ENCODE measurements at regions not wholly inside any gene's neighbourhood (a gene's known extent, or its start where the extent isn't known, plus 50 kb on each side); places are given as distances from the start of the nearest gene placed in this dataset.
A peak's percentile ranks its signal among the peaks of the same experiment; 100 is the strongest.

DNA sequence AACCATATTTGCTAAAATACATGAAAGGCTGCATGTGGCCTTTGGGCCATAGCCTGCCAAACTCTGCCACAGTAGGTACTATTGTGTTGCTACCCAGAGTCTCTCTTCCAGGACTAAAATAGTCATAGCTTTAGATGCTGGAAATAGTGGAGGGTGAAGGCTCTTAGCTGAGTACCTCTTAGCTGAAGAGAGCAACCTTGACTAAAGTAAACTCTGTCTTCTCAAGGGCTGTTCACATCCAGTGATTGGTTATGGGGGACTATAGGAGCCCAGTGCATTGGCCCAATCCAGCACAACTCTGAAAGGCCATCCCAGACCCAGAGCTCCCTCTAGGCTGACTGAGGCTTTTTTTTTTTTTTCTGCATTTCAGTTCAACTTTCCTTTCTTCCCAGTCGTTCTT lies 117.8 kb upstream of the ACP3 start:
- in situ Hi-C loops (cut with HindIII; ENCODE audit: low sequenced_read_pairs): no loop called here
- TF ChIP-seq, protein P1, sequence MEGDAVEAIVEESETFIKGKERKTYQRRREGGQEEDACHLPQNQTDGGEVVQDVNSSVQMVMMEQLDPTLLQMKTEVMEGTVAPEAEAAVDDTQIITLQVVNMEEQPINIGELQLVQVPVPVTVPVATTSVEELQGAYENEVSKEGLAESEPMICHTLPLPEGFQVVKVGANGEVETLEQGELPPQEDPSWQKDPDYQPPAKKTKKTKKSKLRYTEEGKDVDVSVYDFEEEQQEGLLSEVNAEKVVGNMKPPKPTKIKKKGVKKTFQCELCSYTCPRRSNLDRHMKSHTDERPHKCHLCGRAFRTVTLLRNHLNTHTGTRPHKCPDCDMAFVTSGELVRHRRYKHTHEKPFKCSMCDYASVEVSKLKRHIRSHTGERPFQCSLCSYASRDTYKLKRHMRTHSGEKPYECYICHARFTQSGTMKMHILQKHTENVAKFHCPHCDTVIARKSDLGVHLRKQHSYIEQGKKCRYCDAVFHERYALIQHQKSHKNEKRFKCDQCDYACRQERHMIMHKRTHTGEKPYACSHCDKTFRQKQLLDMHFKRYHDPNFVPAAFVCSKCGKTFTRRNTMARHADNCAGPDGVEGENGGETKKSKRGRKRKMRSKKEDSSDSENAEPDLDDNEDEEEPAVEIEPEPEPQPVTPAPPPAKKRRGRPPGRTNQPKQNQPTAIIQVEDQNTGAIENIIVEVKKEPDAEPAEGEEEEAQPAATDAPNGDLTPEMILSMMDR (IDR thresholded peaks at IDR 0.05; ENCODE audit: low read depth, low read length, missing control alignments): no peak
- H3K4me3 ChIP-seq (ENCODE audit: low read depth, low read length): no peak overlapping the region
- no peak for DNase-seq (ENCODE audit: low read depth)

DNA sequence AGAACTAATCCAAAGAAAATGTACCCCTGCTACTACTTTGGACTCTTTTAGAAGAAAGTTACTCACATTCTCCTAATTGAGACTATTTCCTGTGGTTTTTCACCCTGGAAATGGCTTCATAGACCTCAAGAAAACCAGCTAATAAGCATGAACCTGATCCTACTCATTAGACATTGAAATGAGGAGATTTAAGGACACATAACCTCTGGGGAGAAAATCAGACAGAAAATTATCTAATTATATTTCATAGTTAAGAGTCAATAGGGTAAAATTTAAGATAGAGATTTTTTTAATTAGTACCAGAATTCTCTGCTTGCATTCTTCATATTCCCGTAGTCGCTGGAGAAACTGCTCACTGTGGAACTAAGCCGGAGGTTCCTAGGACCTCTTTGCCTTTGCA lies 114.6 kb upstream of the ACP3 start:
- TF ChIP-seq, protein P1 (IDR thresholded peaks at IDR 0.05; ENCODE audit: low read depth, low read length, missing control alignments): no peak
- in situ Hi-C loops (cut with HindIII; ENCODE audit: low sequenced_read_pairs): no loop called here
- no peak overlapping the region for H3K4me3 ChIP-seq (ENCODE audit: low read depth, low read length)
- DNase-seq (ENCODE audit: low read depth): no peak

DNA sequence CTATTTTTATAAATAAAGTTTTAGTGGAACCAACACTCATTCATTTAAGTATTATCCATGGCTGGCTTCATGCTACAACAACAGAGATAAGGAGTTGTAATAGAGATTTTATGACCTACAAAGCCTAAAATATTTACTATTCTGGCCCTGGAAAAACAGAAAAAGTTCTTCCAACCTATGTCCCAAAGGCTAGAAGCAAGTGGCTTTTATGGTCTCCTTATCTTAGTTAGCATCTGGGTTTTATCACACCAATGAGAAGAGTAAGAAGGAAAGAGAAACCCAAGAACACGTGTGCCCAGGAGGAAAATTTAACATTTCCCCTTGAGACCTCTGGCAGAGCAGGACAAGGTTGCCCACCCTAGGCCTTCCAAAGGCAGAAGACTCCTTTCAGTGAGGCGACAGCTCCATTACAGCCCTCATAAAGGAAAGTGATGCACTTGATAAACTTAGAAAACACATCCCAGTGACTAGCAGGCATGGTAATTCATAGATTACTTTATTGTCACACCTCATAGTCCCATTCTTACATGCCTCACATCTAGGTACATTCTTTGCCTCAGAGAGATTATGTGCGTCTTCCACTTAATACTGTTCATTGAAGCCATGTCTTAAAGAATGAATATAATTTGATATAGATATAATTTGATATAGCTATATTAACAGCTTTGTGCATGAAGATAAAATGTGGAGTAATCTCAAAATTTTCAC lies 113.2 kb upstream of the ACP3 start:
- DNase-seq (ENCODE audit: low read depth): no peak
- TF ChIP-seq, protein P1 (IDR thresholded peaks at IDR 0.05; ENCODE audit: low read depth, low read length, missing control alignments): no peak
- H3K4me3 ChIP-seq (ENCODE audit: low read depth, low read length): no peak overlapping the region
- in situ Hi-C loops (cut with HindIII; ENCODE audit: low sequenced_read_pairs): no loop called here

DNA sequence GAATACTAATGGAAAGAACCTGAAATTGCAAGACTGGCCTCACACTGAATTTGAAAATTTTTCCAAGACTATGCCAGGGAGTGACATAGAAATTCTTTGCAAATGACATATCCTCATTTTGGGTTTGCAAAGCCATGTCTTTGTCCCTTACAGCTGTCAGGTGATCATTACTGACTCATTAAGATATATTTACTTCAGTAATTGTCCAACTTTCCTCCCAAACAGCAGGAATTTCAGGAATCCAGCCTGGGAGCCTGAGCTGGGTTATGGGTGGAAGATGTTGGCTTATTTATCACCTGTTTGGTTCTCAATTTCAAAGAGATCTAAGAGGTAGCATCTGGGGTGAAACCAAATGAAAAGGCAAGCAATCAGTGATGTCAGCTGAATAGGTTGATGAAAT lies 111.6 kb upstream of the ACP3 start:
- TF ChIP-seq, protein P1 (IDR thresholded peaks at IDR 0.05; ENCODE audit: low read depth, low read length, missing control alignments): no peak
- in situ Hi-C loops (cut with HindIII; ENCODE audit: low sequenced_read_pairs): no loop called here
- DNase-seq (ENCODE audit: low read depth): no peak
- H3K4me3 ChIP-seq (ENCODE audit: low read depth, low read length): no peak overlapping the region

DNA sequence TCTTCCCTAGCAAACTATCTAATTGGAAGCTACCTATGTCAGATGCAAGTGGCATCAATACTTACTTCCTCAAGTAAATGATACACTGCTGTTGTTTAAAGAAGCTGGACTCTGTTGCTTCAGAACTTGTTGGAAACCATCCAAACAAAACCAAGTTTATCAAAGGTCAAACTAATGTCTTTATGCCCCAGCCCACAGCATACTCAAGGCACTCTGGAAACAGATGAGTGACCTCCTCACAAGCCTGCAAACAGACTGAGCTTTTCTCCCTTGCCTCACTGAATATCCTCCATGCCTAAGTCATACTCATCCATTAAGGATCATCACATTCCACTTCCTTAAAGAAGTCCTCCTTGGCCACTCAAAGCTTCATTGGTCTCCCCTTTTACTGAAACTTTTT lies 107.4 kb upstream of the ACP3 start:
- in situ Hi-C loops (cut with HindIII; ENCODE audit: low sequenced_read_pairs): no loop called here
- H3K4me3 ChIP-seq (ENCODE audit: low read depth, low read length): no peak overlapping the region
- no peak for DNase-seq (ENCODE audit: low read depth)
- TF ChIP-seq, protein P1 (IDR thresholded peaks at IDR 0.05; ENCODE audit: low read depth, low read length, missing control alignments): no peak

DNA sequence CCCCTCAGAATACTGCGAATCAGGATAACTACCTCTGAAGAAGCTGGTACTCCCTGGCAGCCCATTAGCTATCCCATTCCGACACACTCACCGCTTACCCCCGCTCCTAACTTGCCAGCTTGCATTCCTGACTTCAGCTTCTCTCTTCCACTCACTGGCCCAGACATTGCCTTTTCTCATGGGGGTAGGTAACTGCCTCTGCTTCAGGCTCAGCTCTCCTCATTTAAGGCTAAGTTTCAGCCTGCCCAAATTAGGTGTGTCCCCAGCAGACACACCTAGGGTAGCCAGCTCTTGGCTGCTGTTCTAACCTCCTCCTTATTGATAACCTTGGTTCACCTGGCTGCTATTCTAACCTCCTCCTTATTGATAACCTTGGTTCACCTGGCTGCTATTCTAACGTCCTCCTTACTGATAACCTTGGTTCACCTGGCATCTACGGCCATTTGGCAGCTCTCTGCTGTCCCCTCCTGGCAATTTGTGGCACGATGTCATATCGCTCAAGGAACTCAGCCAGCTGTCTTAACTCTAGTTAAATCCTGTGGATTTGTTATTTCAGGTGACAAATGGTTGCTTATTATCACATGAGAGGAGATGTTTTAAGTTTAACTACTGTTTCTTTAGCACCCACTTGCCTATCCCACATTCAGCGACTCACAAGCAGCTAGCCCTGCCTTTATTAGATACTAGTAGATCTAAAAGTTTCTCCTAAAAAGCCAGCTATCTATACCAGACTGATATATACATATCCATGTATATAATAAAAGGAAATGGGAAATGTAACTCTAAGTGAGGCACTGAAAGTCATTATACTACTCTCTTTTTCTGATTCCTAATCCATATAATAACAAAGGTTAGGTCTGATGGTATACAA lies 106.5 kb upstream of the ACP3 start:
- DNase-seq (ENCODE audit: low read depth): no peak
- no peak overlapping the region for H3K4me3 ChIP-seq (ENCODE audit: low read depth, low read length)
- in situ Hi-C loops (cut with HindIII; ENCODE audit: low sequenced_read_pairs): no loop called here
- TF ChIP-seq, protein P1 (IDR thresholded peaks at IDR 0.05; ENCODE audit: low read depth, low read length, missing control alignments): peak; percentile 42

All from astrocyte of the cerebellum (primary cell).